CD4-positive, alpha-beta T cell treated with Interleukin-4 for 4 hours (primary cell): ENCODE measurements at regions not wholly inside any gene's neighbourhood (a gene's known extent, or its start where the extent isn't known, plus 50 kb on each side); places are given as distances from the start of the nearest gene placed in this dataset.
"Not testable (repeated sequence)": the region's sequence is repeated elsewhere in the genome, so short reads cannot be mapped to it uniquely, and the experiment has no call there.

Experiments
- DNase-seq: peaks from one replicate; pipeline ENCODE4 v3.0.0-alpha.2; 2020

DNA sequence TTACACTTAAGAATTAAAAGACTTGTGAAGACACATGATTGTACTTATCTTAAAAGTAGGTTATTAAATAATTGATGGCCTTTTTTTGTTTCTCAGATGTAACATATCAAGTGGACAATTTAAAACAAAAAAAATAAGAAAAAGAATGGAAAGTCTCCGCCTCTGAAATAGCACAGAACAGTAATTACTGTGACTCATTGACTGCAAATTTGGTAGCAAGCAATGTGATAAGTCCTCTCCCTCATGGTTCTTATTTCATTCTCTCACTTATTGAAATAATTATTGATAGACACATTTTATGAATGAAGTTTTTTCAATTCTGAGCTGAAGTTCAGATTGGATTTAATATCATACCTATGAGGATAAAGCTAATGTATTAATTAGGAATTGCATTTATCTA, 717.9 kb upstream of the LUZP2 start:
- DNase-seq, result no peak

DNA sequence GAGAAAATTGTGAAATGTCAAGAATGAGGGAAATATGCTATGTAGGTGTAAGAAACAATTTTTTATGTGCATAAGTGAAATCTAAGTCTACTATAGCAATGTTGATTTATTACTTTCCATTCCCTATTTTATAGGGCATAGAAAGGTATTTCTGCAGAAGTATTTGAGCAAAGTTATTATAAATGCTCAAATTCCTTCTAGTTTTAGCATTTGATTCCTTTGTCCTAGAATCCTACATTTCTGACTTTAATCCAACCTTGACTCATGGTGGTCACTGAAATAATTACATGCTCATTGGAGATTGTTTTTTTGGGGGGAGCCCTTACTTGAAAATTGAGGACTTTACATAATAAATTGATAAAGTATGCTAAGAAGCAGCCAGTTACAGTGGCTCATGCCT, 716.6 kb upstream of the LUZP2 start:
- no peak for DNase-seq

DNA sequence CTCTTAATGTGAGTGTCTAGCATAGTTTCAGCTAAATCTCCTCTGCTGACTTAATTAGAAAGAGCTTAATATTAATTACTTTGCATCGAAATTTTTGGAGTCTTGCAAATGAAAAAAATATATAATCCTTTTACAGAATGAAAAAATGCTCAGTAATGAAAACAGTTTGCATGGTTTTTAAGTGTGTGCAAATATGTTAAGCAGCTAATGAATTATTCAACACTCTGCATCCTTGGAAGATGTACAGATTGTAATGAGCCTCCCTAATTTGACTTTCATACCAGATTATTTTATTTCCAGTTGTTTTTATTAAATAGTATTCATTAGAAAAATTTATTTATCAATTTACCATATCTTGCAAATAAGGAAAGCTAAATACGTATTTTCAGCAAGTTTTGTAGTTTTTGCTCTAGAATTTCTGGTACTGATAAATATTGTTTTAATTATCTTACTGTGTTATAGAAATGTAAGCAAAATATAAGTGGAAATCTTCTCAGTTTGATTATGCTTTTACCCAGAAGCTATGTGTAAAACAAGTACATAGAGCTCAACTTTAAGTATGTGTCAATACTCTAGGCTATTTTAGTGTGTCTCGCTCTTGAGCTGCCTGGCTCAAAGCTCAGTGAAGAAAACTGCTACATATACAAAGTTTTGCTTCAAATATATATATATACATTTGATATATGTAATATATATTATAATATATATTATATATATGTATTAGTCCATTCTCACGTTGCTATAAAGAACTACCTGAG, 714.9 kb upstream of the LUZP2 start:
- no peak for DNase-seq

DNA sequence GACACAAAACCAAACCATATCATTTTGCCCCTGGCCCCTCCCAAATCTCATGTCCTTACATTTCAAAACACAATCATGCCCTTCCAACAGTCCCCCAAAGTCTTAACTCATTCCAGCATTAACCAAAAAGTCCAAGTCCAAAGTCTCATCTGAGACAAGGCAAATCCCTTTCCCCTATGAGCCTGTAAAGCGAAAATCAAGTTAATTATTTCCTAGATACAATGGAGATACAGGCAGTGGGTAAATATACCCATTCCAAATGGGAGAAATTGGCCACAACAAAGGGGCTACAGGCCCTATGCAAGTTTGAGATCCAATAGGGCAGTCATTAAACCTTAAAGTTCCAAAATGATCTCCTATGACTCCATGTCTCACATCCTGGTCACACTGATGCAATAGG, 709.9 kb upstream of the LUZP2 start:
- DNase-seq, result not testable (repeated sequence)

DNA sequence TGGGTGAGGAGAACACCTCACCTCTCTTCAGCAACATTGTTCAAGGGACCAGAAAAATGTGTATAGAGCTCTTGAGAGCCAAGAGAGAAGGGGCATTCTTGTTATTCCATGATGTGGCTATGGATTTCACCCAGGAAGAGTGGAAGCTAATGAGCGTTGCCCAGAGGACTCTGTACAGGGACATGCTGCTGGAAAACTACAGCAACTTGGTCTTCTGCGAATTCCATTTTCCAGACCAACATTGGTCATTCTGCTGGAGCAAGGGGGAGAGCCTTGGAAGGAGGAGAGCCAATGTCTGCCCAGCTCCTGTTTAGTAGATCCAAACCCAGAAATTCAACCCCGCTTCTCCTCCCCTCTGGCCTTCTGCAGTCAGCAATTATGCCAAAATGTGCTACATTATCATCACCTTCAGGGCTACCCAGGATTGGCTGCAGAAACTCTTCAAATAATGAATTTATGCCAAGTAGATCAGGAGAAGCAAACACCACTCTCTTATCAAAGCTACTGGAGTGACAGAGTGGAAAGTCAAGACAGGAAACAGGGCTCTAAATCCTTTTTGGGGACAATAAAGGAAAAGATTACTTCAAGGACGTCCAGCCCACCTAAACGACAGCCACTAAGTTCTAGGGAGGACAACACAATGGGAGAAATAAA, 707.5 kb upstream of the LUZP2 start:
- no peak for DNase-seq

DNA sequence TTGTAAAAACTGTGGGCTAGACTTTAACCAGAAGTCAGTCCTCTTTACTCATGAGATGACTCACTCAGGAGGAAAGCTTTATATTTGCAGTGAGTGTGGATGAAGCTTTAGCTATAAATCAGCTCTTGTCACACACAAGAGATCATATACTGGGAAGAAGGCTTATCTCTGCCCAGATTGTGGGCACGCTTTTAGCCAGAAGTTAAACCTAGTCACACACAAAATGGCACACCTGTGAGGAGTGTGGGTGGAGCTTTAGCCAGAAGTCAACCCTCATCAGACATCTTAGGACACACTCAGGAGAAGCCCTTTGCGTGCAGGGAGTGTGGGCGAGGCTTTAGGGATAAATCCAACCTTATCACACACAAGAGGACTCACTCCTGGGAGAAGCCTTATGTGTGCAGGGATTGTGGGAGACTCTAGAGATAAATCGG, 706.9 kb upstream of the LUZP2 start:
- no peak for DNase-seq

DNA sequence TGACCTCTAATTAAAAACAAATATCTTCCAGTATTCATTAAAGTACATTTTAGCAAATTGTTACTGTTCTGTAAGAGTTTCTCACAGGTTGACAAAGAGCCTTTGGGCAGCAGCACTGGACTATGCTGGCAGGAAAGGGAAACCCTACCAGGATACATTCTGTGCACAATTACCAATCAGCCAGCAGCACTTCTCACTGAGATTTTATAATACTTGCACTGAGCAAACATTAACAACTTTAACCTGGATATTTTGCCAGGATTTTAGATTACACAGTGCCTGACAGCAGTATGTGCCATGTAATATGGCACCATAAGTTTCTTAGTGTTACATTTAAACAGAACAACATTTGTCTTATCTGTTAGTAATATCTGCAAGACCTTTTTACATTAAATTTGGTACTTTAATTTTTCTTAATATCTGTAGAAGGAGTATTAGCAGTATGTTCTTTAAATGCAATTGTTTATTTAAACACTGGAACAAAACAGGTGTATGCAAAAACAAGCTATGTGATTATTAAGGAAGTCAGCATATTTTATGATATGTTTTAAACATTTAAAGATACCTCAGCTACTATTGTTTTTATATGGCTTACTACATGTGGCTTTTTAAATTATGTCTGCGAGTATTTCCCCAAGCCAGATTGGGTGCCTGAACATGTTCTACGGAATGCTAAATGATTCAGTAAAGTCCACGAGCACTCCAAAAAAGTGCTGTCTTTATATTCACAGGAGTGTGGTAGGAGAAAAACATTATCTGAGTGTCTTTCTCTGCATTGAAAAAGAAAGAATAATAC, 699.0 kb upstream of the LUZP2 start:
- DNase-seq, result no peak

DNA sequence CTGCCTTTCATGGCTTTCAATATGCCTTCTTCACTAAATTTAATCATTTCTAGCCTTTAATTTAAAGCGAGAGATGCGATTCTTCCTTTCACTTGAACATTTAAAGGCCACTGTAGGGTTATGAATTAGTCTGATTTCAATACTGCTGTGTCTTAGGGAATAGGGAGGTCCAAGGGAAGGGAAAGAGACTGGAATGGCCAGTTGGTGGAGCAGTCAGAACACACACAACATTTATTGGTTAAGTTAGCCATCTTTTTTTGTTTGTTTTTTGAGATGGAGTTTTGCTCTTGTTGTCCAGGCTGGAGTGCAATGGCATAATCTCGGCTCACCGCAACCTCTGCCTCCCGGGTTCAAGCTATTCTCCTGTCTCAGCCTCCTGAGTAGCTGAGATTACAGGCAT, 662.5 kb upstream of the LUZP2 start:
- DNase-seq, result not testable (repeated sequence)

DNA sequence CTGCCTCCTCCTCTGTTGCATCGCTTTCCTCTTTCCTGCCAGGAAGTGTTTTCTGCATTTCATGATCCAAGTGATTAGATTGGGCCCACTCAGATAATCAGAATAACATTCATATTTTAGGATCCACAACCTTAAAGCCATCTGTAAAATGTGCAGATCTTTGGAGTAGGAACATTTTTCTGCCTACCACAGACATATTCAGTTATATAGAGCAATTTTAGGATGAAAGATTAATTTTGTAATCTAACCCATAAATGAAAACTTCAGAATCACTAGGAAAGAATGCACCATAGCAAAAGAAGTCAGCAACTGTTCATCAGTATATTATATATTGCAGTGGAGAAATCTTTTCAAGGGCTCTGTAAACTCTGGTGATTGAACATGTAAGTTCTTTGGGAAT, 659.9 kb upstream of the LUZP2 start:
- DNase-seq, result no peak

DNA sequence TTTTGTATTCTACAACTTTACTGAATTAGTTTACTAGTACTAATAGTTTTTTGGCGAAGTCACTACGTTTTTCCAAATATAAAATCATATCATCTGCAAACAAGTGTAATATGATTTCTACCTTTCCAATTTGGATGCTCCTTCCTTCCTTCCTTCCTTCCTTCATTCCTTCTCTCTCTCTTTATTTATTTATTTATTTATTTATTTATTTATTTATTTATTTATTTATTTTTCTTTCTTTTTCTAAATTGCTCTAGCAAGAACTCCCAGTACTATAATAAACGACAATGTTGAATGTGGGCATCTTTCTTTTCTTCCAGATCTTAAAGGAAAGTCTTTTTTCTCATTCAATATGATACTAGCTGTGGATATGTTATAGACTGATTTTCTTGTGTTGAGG, 656.0 kb upstream of the LUZP2 start:
- no peak for DNase-seq

DNA sequence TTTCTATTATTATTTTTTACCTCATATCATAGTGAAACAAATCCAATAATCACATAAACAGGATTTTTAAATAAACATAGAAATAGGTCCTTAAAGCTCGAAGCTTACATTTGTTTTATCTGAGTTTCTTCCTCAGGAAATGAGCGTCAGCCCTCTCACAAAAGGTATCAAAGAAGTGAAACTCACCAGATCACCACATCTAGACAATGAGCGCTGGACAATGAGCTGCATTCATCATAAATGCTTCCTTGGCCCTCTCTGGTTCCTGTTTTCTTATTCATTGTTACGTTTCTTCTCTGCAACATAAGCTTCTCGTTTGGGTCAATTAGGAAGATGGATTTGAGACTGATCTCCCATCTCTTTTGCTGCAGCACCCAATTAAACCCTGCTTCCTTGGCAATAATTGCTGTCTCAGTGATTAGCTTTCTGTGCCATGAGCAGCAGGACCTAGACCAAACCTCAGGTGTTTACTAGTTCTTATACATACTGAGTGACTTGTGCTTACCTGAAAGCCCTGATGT, 649.9 kb upstream of the LUZP2 start:
- DNase-seq, result no peak

DNA sequence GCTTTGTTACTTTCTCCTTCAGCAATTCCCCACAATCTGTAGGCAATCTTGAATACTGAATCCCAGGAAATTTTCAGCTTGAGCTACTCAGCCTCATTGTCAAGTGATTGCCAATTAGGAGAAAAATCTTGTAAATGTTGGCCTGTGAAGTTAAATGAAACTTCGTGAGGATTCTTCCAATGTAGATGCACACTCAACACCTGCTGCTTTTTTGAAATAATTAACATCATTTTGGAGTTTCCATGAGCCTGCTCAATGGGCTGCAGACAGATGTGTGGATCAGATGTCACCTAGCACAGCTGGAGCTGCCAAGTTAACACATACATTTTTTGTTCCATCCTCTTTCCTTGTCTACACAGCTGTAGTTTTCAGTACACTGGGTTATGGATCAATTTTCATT, 645.6 kb upstream of the LUZP2 start:
- DNase-seq, result no peak

DNA sequence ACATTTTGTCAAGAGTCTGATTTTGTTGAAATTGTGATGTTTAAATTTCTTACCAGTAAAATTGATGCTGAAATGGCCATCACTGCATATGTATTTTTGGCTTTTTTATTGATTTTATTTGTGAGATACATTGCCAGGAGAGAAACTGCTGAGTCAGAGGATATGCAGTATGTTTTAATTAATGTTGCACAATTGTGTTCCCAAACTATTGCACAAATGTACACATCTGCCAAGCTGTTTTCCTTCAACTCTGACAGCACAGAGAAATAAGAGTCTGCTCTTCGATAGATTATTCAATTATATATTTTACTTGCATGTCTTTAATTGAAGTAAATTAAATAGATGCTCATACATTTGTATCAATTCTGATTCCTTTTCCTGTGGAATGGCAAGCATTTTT, 640.2 kb upstream of the LUZP2 start:
- no peak for DNase-seq

DNA sequence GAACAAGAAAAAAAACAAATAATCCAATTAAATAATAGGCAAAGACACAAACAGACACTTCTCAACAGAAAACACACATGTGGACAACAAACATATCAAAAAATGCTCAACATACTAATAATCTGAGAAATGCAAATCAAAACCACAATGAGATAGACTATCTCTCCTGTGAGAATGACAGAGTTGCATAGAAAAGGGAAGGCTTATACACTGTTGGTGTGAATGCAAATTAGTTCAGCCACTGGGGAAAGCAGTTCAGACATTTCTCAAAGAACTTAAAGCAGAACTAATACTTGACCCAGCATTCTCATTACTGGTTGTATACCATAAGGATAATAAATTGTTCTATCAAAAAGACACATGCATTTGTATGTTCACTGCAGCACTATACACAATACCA, 637.8 kb upstream of the LUZP2 start:
- no peak for DNase-seq

DNA sequence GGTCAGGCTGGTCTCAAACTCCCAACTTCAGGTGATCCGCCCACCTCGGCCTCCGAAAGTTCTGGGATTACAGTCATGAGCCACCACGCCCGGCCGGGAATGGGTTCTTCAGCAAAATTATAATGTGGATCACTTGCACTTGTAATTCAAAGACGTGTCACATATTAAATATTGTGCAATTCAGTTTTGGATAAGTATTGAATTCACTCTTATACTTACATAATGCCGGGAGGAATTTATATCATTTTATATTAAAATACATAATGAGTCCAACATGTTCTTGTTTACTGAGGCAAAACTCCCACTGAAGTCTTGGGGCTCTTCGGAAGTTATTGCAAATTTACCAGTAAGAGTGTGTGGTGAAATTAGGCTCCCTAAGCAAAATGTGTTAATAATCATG, 635.2 kb upstream of the LUZP2 start:
- DNase-seq, result no peak

DNA sequence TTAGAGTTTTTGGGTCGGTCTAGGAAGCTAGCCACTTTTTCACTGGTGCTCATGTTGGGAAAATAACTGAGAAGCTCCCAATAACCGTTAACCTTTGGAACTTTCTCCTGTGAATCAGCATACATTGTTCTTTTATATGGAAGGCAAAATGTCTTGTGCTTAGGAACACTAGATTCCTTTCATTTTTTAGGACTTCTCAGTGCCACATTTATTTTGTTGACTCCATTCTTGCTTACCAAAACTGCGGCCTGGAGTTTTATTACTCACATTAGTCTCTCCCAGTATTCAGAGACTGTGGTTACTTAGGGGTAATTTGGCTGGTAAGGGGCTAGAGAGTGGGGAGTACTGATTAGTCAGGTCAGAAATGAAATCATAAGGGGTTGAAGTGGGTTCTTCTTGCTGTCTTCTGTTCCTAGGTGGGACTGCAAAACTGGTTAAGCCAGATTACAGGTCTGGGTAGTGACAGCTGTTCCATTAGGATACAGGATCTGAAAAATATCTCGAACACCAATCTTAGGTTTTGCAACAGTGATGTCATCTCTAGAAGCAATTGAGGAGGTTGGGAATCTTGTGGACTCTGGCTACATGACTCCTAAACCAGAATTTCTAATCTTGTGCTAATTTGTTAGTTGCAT, 631.4 kb upstream of the LUZP2 start:
- DNase-seq, result no peak

DNA sequence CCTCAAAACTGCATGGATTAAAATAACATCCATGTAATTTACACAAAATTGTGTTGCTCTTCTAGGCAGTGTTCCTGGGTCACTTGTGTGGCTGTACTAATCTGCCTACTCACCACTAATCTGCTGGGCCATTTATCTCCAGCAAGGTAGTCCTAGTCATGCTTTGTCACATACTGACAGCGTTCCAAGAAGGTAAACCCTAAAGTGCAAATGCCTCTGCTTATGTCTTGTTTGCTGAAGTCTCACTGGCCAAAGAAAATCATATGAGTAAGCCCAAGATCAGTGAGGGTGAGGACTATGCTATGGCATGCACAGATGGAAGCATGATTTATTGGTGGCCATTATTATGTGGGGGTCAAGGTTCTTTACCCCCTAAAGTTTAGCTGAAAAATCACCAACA, 630.2 kb upstream of the LUZP2 start:
- DNase-seq, result no peak

DNA sequence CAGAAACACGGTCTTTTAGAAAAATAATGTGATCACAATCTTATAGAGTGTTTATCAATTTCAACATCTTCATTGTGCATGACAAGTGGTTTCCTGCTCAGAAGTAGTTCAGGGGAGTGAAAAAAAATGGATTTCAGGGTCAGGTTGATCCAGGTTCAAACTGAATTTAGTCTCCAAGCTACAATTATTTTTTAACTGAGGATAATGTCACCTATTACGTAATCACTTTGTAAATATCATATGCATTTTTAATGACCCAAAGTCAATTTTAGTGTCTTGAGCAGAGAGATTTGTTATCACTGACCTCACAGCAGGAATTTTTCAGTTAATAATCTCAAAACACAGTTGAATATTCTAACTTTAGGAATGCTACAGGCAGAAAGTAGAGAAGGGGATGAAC, 627.2 kb upstream of the LUZP2 start:
- no peak for DNase-seq

DNA sequence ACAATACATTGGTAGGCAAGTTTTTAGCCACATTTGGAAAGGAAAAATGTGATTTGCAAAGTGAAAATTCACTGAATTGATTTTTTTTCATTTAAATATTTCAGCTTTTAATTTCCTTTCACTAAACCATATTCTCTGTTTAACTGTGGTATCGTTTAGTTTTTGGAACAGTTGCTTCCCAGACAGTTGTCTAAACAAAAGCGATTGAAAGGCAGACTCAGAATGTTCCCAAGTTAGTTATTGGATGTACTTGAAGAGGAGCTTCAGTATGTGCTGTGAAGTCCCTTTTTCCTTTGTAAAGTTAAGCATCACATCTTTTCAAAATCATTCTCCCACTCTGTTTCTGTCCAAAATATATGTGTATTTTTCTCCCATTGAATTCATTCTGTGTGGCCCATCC, 623.4 kb upstream of the LUZP2 start:
- no peak for DNase-seq

DNA sequence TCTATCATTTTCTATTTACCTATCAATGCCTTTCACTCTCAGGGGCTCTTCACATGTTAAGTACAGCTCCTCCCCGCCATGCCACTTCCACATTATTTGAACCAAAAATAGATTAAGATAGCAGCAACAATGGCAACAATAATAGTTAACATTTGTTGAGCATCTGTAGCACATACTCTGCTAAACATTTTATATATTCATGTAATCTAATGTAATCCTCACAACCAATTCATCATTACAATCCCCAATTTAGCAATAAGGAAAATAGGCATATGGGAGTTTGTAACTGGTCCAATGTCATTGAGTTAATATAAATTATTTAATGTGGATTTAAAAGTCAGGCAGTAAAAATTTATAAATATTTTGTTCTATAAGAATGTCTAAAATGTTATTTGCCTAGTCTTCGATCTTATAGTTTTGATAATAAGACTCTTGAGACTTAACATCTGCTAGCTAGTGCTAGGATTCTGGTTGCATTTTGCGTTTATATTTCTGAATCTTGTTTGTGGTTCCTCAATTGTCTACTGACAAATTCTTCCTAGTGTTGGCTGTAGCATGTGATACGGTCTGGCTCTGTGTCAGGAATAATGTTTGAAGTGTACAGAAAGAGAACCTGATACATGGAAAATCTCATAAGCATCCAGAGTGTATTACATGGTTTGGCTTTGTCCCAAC, 621.5 kb upstream of the LUZP2 start:
- DNase-seq, result no peak

DNA sequence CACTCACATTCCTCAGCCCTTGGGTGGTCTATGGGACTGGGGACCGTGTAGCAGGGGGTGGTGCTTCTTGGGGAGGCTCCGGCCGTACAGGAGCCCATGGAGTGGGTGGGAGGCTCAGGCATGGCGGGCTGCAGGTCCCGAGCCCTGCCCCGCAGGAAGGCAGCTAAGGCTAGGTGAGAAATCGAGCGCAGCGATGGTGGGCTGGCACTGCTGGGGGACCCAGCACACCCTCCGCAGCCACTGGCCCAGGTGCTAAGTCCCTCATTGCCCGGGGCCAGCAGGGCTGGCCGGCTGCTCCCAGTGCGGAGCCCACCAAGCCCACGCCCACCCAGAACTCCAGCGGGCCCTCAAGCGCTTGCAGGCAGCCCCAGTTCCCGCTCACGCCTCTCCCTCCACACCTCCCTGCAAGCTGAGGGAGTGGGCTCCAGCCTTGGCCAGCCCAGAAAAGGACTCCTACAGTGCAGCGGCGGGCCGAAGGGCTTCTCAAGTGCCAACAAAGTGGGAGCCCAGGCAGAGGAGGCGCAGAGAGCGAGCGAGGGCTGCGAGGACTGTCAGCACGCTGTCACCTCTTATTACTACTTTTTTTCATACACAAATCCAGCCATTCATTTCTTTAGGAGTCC, 613.3 kb upstream of the LUZP2 start:
- DNase-seq, result not testable (repeated sequence)

DNA sequence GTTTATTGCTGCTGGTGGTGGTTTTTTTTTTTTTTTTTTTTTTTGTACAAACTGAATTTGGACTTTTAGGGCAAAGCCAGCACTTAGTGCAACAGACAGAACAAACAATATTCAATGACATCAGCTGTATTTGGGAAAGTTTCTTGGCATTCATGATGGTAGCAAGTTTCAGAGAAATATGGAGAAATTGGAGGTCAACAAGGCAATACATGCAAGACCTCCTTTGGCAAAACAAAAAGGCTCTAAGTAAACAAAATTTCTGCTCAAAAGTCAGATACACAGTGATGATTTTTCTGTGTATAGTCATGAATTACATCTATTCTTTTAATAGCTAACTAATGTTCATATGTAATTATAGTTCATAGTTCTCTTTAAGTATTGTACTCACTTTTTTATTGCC, 612.5 kb upstream of the LUZP2 start:
- no peak for DNase-seq
